WERI-Rb-1 (cell line): ENCODE measurements at regions not wholly inside any gene's neighbourhood (a gene's known extent, or its start where the extent isn't known, plus 50 kb on each side); places are given as distances from the start of the nearest gene placed in this dataset.

Experiments
- DNase-seq: peaks from one replicate; pipeline ENCODE4 v3.0.0-alpha.2; 2020
- H3K27ac ChIP-seq: fragments of 250-450 bp; sonication (Bioruptor Pico); 2 replicates; pipeline ENCODE4 v1.5.1; 2020; ENCODE audit warnings: mild to moderate bottlenecking, moderate library complexity
- H3K27me3 ChIP-seq: fragments of 250-450 bp; sonication (Bioruptor Pico); 2 replicates; pipeline ENCODE4 v1.5.1; 2021; ENCODE audit warnings: mild to moderate bottlenecking, low read depth, moderate library complexity; ENCODE audit not compliant: insufficient read depth, severe bottlenecking
- H3K36me3 ChIP-seq: fragments of 250-450 bp; sonication (Bioruptor Pico); 2 replicates; pipeline ENCODE4 v1.5.1; 2020; ENCODE audit warnings: mild to moderate bottlenecking, moderate library complexity
- H3K4me3 ChIP-seq: 2 replicates; pipeline ENCODE4 v1.5.1; 2011; ENCODE audit warnings: low read depth, mild to moderate bottlenecking, control low read depth, low read length
- H3K9me3 ChIP-seq: fragments of 250-450 bp; sonication (Bioruptor Pico); 2 replicates; pipeline ENCODE4 v1.5.1; 2021; ENCODE audit warnings: mild to moderate bottlenecking, moderate library complexity; ENCODE audit not compliant: severe bottlenecking
- CTCF ChIP-seq: IDR thresholded peaks from 2 replicates; pipeline ENCODE4 v1.5.1; 2011; ENCODE audit warnings: low read depth, mild to moderate bottlenecking, control low read depth, inconsistent platforms, low read length

- no peaks in the 10 kb centered on the region for H3K9me3 ChIP-seq
- H3K27ac ChIP-seq = no peak overlapping the region
- no peaks in the 10 kb centered on the region for H3K36me3 ChIP-seq
- DNase-seq = no peak
- no peak overlapping the region for H3K4me3 ChIP-seq
- H3K27me3 ChIP-seq = peaks cover 84% of the 10 kb centered on the region
- no peak for TF ChIP-seq CTCF
Observed at GRCh38 chr13:22789027-22789593, 391.7 kb upstream of the SGCG start.

DNA sequence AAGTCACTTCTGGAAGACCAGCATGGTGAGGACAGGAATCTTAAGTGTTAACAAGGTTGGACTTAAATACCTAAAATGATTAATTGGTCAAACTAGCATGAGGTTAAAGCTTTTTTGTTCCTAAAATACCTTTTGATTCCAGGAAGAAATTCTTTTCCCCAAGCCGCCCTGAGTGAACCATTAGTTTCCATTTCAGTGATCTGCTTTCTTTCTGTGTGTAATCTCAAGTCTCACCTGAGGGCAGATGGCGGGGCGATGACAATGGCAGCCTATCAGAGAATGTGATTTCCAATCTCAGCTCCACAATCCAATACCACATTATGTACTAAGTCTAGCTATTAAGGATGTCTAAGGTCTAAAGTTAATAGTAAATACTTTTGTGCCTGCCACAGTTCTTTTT, 390.9 kb upstream of the SGCG start:
- Histone ChIP-seq H3K4me3 (no peak overlapping the region), H3K27me3 (peaks cover 81% of the 10 kb centered on the region), H3K36me3 (no peaks in the 10 kb centered on the region), H3K27ac (no peak overlapping the region), H3K9me3 (no peaks in the 10 kb centered on the region)
- no peak for TF ChIP-seq CTCF
- no peak for DNase-seq

GRCh38 chr13:22793598-22794134, 387.1 kb upstream of the SGCG start:
- no peaks in the 10 kb centered on the region for H3K9me3 ChIP-seq
- no peak for TF ChIP-seq CTCF
- no peak for DNase-seq
- H3K27ac ChIP-seq = no peak overlapping the region
- no peaks in the 10 kb centered on the region for H3K36me3 ChIP-seq
- peaks cover 78% of the 10 kb centered on the region for H3K27me3 ChIP-seq
- H3K4me3 ChIP-seq = no peak overlapping the region

GRCh38 chr13:22800526-22801401, 380.0 kb upstream of the SGCG start:
- Histone ChIP-seq H3K4me3 (no peak overlapping the region), H3K9me3 (no peaks in the 10 kb centered on the region), H3K36me3 (no peaks in the 10 kb centered on the region), H3K27ac (no peak overlapping the region), H3K27me3 (peaks cover 88% of the 10 kb centered on the region)
- DNase-seq = no peak
- TF ChIP-seq CTCF = no peak

DNA sequence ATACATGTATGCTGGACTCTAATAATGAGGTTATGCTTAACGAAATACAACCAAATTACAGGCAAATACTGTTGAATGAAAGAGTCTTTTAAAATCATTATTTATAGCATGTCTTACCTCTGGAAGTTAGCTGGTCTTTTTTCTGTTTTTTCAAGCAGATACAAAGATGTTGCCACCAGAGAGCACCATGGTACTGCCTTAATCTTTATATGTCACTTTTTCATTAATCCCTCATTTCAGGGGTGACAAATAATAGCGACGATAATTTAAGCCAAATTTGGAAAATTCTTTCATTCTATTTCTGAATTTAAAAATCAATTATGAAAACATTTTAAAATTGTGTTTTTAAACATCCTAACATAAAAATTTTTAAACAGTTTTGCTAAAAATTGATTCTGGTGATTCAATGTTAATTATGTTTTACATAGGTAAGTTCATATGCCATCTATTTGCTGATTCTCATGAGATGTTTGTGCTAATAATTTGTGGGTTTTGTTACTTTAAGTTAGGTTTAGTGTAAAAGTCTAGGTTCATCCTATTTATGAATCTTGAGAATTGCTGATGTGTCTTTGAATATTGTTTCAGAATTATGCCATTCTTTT, 379.3 kb upstream of the SGCG start:
- DNase-seq = no peak
- Histone ChIP-seq H3K36me3 (no peaks in the 10 kb centered on the region), H3K27me3 (peaks cover 90% of the 10 kb centered on the region), H3K27ac (no peak overlapping the region), H3K9me3 (no peaks in the 10 kb centered on the region), H3K4me3 (no peak overlapping the region)
- TF ChIP-seq CTCF = no peak
